ENCODE measurements at regions not wholly inside any gene's neighbourhood (a gene's known extent, or its start where the extent isn't known, plus 50 kb on each side); places are given as distances from the start of the nearest gene placed in this dataset.

DNA sequence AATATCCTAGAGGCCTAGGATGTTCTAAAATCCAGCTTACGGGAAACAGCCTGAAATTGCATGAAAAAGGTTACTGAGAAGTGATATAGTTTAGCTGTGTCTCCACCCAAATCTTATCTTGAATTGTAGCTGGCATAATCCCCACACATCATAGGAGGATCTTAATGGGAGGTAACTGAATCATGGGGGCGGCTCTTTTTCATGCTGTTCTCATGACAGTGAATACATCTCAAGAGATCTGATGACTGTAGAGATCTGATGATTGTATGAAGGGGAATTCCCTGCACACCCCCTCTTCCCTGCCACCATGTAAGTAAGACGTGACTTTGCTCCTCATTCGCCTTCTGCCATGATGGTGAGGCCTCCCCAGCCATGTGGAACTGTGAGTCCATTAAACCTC lies 385.6 kb upstream of the ID2 start:
- Histone ChIP-seq H3K4me1 (ENCODE audit: control insufficient read depth in 3 of 3, insufficient read depth in 3 of 3, low read length in 3 of 3) (peaks cover 0 to 9% (median 0%) of the 10 kb centered on the region in 3 donors), H3K4me3 (ENCODE audit: low read length in 3 of 3) (no peak overlapping the region), H3K27me3 (ENCODE audit: control insufficient read depth in 3 of 3, insufficient read depth in 3 of 3, low read length in 3 of 3) (no peaks in the 10 kb centered on the region), H3K27ac (ENCODE audit: low read depth, low read length) (no peak overlapping the region), H3K36me3 (ENCODE audit: control insufficient read depth in 3 of 3, insufficient read depth in 3 of 3, low read length in 3 of 3) (no peaks in the 10 kb centered on the region), H3K9me3 (ENCODE audit: control insufficient read depth in 3 of 3, low read length in 3 of 3) (peaks cover 0 to 3% (median 2%) of the 10 kb centered on the region in 3 donors), H3K9ac (ENCODE audit: low read depth in 1 of 3, low read length in 3 of 3) (no peak overlapping the region)

DNA sequence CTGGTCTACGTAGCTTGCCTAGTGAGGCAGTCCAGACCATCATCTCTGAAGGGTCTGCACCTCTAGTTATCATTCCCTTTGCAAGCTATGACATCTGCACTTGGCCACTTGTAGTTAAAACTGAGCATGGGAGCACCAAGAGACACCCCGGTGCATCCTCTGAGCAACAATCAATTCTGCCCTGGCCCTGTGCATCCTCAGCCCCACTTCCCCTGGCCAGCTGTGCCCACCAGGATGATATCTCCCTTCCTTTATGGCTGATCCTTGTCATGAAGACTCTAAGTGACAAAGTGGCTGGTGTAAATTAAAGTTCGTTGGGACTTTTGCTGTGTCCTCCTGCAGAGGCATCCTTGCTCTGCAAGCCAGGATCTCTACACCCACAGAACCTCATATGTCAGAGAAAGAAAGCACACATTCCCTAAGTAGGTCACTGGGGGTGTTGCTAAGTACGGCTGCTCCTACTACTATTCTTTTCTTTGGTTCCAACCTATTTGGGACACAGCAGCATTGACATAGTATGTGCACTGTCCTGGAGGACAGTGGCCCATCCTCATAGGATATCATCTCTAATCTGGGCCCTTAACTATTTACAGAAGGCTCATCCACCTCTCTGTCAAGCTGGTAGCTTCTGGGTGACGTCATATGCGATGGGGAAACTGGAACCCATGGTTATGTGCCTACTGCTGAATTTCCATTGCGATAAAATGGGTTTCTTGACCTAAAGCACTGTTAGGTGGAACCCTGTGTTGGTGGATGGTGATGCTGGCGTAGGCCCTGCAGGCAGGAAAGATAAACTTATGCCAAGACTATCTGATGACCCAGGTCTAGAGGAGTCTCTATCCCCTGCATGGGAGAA lies 384.3 kb upstream of the ID2 start:
- H3K27me3 ChIP-seq (ENCODE audit: control insufficient read depth in 3 of 3, insufficient read depth in 3 of 3, low read length in 3 of 3), result no peaks in the 10 kb centered on the region
- H3K27ac ChIP-seq (ENCODE audit: low read depth, low read length), result no peak overlapping the region
- H3K4me3 ChIP-seq (ENCODE audit: low read length in 3 of 3), result no peak overlapping the region
- no peak overlapping the region for H3K9ac ChIP-seq (ENCODE audit: low read depth in 1 of 3, low read length in 3 of 3)
- H3K36me3 ChIP-seq (ENCODE audit: control insufficient read depth in 3 of 3, insufficient read depth in 3 of 3, low read length in 3 of 3), result no peaks in the 10 kb centered on the region
- H3K9me3 ChIP-seq (ENCODE audit: control insufficient read depth in 3 of 3, low read length in 3 of 3), result peaks cover 0 to 3% (median 2%) of the 10 kb centered on the region in 3 donors
- H3K4me1 ChIP-seq (ENCODE audit: control insufficient read depth in 3 of 3, insufficient read depth in 3 of 3, low read length in 3 of 3), result peaks cover 0 to 13% (median 3%) of the 10 kb centered on the region in 3 donors

DNA sequence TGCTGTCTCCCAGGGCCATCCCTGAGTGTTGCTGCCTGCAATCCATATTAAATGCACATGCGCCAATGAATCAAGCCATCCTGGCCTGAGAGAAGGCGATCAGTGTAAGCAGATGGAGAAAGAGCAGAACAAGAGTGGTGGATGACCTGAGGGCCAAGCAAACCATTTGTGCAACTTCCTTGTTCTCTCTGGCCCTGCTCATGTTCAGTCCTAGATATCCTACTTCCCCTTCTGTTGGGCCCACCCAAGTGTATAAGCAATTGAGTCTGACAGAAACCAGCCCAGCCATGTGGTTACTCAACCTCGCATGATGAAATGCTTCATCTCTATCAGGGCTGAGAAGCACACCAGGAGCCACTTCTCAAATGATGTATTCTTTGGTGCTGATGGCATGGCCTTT lies 383.1 kb upstream of the ID2 start:
- Histone ChIP-seq H3K9ac (ENCODE audit: low read depth in 1 of 3, low read length in 3 of 3) (no peak overlapping the region), H3K36me3 (ENCODE audit: control insufficient read depth in 3 of 3, insufficient read depth in 3 of 3, low read length in 3 of 3) (no peaks in the 10 kb centered on the region), H3K27ac (ENCODE audit: low read depth, low read length) (no peak overlapping the region), H3K4me1 (ENCODE audit: control insufficient read depth in 3 of 3, insufficient read depth in 3 of 3, low read length in 3 of 3) (peaks cover 3 to 15% (median 3%) of the 10 kb centered on the region in 3 donors), H3K4me3 (ENCODE audit: low read length in 3 of 3) (no peak overlapping the region), H3K9me3 (ENCODE audit: control insufficient read depth in 3 of 3, low read length in 3 of 3) (peaks cover 0 to 3% (median 0%) of the 10 kb centered on the region in 3 donors), H3K27me3 (ENCODE audit: control insufficient read depth in 3 of 3, insufficient read depth in 3 of 3, low read length in 3 of 3) (no peaks in the 10 kb centered on the region)

- Histone ChIP-seq H3K9ac (ENCODE audit: low read depth in 1 of 3, low read length in 3 of 3) (no peak overlapping the region), H3K9me3 (ENCODE audit: control insufficient read depth in 3 of 3, low read length in 3 of 3) (peaks cover 0 to 3% (median 0%) of the 10 kb centered on the region in 3 donors), H3K27me3 (ENCODE audit: control insufficient read depth in 3 of 3, insufficient read depth in 3 of 3, low read length in 3 of 3) (no peaks in the 10 kb centered on the region), H3K36me3 (ENCODE audit: control insufficient read depth in 3 of 3, insufficient read depth in 3 of 3, low read length in 3 of 3) (no peaks in the 10 kb centered on the region), H3K4me3 (ENCODE audit: low read length in 3 of 3) (no peak overlapping the region), H3K27ac (ENCODE audit: low read depth, low read length) (no peak overlapping the region), H3K4me1 (ENCODE audit: control insufficient read depth in 3 of 3, insufficient read depth in 3 of 3, low read length in 3 of 3) (peaks cover 3 to 15% (median 3%) of the 10 kb centered on the region in 3 donors)
Observed at GRCh38 chr2:8300216-8300615, 381.6 kb upstream of the ID2 start.

- H3K9ac ChIP-seq (ENCODE audit: low read depth in 1 of 3, low read length in 3 of 3), result no peak overlapping the region
- H3K27ac ChIP-seq (ENCODE audit: low read depth, low read length), result no peak overlapping the region
- no peaks in the 10 kb centered on the region for H3K36me3 ChIP-seq (ENCODE audit: control insufficient read depth in 3 of 3, insufficient read depth in 3 of 3, low read length in 3 of 3)
- H3K9me3 ChIP-seq (ENCODE audit: control insufficient read depth in 3 of 3, low read length in 3 of 3), result peaks cover 0 to 3% (median 0%) of the 10 kb centered on the region in 3 donors
- peaks cover 3 to 15% (median 3%) of the 10 kb centered on the region in 3 donors for H3K4me1 ChIP-seq (ENCODE audit: control insufficient read depth in 3 of 3, insufficient read depth in 3 of 3, low read length in 3 of 3)
- no peaks in the 10 kb centered on the region for H3K27me3 ChIP-seq (ENCODE audit: control insufficient read depth in 3 of 3, insufficient read depth in 3 of 3, low read length in 3 of 3)
- H3K4me3 ChIP-seq (ENCODE audit: low read length in 3 of 3), result no peak overlapping the region
Observed at GRCh38 chr2:8300905-8301304, 381.0 kb upstream of the ID2 start.

GRCh38 chr2:8303322-8303832 lies 378.5 kb upstream of the ID2 start:
- no peak overlapping the region for H3K4me3 ChIP-seq (ENCODE audit: low read length in 3 of 3)
- H3K27me3 ChIP-seq (ENCODE audit: control insufficient read depth in 3 of 3, insufficient read depth in 3 of 3, low read length in 3 of 3), result no peaks in the 10 kb centered on the region
- H3K9ac ChIP-seq (ENCODE audit: low read depth in 1 of 3, low read length in 3 of 3), result no peak overlapping the region
- H3K27ac ChIP-seq (ENCODE audit: low read depth, low read length), result no peak overlapping the region
- H3K9me3 ChIP-seq (ENCODE audit: control insufficient read depth in 3 of 3, low read length in 3 of 3), result peaks cover 0 to 3% (median 0%) of the 10 kb centered on the region in 3 donors
- H3K4me1 ChIP-seq (ENCODE audit: control insufficient read depth in 3 of 3, insufficient read depth in 3 of 3, low read length in 3 of 3), result peaks cover 3 to 15% (median 3%) of the 10 kb centered on the region in 3 donors
- H3K36me3 ChIP-seq (ENCODE audit: control insufficient read depth in 3 of 3, insufficient read depth in 3 of 3, low read length in 3 of 3), result no peaks in the 10 kb centered on the region

- H3K9ac ChIP-seq (ENCODE audit: low read depth in 1 of 3, low read length in 3 of 3), result no peak overlapping the region
- H3K4me3 ChIP-seq (ENCODE audit: low read length in 3 of 3), result no peak overlapping the region
- peaks cover 3 to 7% (median 7%) of the 10 kb centered on the region in 3 donors for H3K4me1 ChIP-seq (ENCODE audit: control insufficient read depth in 3 of 3, insufficient read depth in 3 of 3, low read length in 3 of 3)
- no peaks in the 10 kb centered on the region for H3K9me3 ChIP-seq (ENCODE audit: control insufficient read depth in 3 of 3, low read length in 3 of 3)
- no peaks in the 10 kb centered on the region for H3K27me3 ChIP-seq (ENCODE audit: control insufficient read depth in 3 of 3, insufficient read depth in 3 of 3, low read length in 3 of 3)
- H3K36me3 ChIP-seq (ENCODE audit: control insufficient read depth in 3 of 3, insufficient read depth in 3 of 3, low read length in 3 of 3), result no peaks in the 10 kb centered on the region
- no peak overlapping the region for H3K27ac ChIP-seq (ENCODE audit: low read depth, low read length)
Observed at GRCh38 chr2:8304821-8305766, 376.8 kb upstream of the ID2 start.

GRCh38 chr2:8306530-8307351 lies 375.1 kb upstream of the ID2 start:
- Histone ChIP-seq H3K9ac (ENCODE audit: low read depth in 1 of 3, low read length in 3 of 3) (no peak overlapping the region), H3K27me3 (ENCODE audit: control insufficient read depth in 3 of 3, insufficient read depth in 3 of 3, low read length in 3 of 3) (no peaks in the 10 kb centered on the region), H3K4me3 (ENCODE audit: low read length in 3 of 3) (no peak overlapping the region), H3K9me3 (ENCODE audit: control insufficient read depth in 3 of 3, low read length in 3 of 3) (no peaks in the 10 kb centered on the region), H3K36me3 (ENCODE audit: control insufficient read depth in 3 of 3, insufficient read depth in 3 of 3, low read length in 3 of 3) (no peaks in the 10 kb centered on the region), H3K4me1 (ENCODE audit: control insufficient read depth in 3 of 3, insufficient read depth in 3 of 3, low read length in 3 of 3) (peaks cover 3 to 7% (median 7%) of the 10 kb centered on the region in 3 donors), H3K27ac (ENCODE audit: low read depth, low read length) (no peak overlapping the region)

DNA sequence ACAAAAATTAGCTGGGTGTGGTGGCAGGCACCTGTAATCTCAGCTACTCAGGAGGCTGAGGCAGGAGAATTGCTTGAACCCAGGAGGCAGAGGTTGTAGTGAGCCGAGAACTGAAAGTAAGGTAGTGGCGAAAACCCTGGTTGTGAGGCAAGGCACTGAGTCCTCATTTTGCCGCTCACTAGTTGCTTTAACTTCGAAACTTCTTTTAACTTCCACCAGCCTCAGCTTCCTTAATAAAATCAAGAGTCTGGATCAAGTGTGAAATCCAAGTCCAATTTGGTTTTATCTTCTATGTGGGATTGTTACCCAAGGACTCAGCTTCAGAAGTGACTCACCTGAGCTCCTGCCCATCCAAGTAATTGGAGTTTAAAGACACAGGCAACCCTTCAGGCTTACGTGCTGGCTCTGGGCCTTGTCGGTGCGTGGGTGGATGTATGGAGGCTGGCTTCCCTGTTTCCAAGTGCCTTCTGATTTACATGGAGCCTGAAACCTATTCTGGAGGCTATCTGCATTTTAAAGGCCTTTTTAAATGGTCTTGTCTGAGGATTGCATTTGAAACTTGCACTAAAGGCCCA lies 374.2 kb upstream of the ID2 start:
- H3K4me1 ChIP-seq (ENCODE audit: control insufficient read depth in 3 of 3, insufficient read depth in 3 of 3, low read length in 3 of 3), result peaks cover 0 to 7% (median 2%) of the 10 kb centered on the region in 3 donors
- no peaks in the 10 kb centered on the region for H3K27me3 ChIP-seq (ENCODE audit: control insufficient read depth in 3 of 3, insufficient read depth in 3 of 3, low read length in 3 of 3)
- no peaks in the 10 kb centered on the region for H3K9me3 ChIP-seq (ENCODE audit: control insufficient read depth in 3 of 3, low read length in 3 of 3)
- no peak overlapping the region for H3K9ac ChIP-seq (ENCODE audit: low read depth in 1 of 3, low read length in 3 of 3)
- no peaks in the 10 kb centered on the region for H3K36me3 ChIP-seq (ENCODE audit: control insufficient read depth in 3 of 3, insufficient read depth in 3 of 3, low read length in 3 of 3)
- H3K27ac ChIP-seq (ENCODE audit: low read depth, low read length), result no peak overlapping the region
- no peak overlapping the region for H3K4me3 ChIP-seq (ENCODE audit: low read length in 3 of 3)
